Natural killer cell (primary cell): ENCODE measurements at regions not wholly inside any gene's neighbourhood (a gene's known extent, or its start where the extent isn't known, plus 50 kb on each side); places are given as distances from the start of the nearest gene placed in this dataset.

ENCODE experiments used
- ATAC-seq, 3 donors: fragments of 150-1000 bp in 2 of 3; fragments of 200-7000 bp in 1 of 3; cut with Tn5 transposase; 1 replicate in 1 of 3; 2 replicates in 2 of 3; pipeline ENCODE4 v1.10.0; 2021; ENCODE audit warnings: mild to moderate bottlenecking in 2 of 3, moderate library complexity in 2 of 3
- DNase-seq, 2 donors: peaks; one replicate each; pipeline versions ENCODE4 v3.0.0 to v3.0.0-alpha.2; 2013 to 2021; ENCODE audit warnings: mixed read lengths in 1 of 2
- H3K27ac ChIP-seq: one replicate; pipeline ENCODE4 v1.5.1; 2013; ENCODE audit warnings: mild to moderate bottlenecking, low read length
- H3K27me3 ChIP-seq: one replicate; pipeline ENCODE4 v1.6.1; 2013; ENCODE audit warnings: low read length; ENCODE audit not compliant: control insufficient read depth, insufficient read depth
- H3K36me3 ChIP-seq: one replicate; pipeline ENCODE4 v1.6.1; 2013; ENCODE audit warnings: low read length; ENCODE audit not compliant: control insufficient read depth, insufficient read depth
- H3K4me1 ChIP-seq: one replicate; pipeline ENCODE4 v1.6.1; 2013; ENCODE audit warnings: low read length; ENCODE audit not compliant: control insufficient read depth, insufficient read depth
- H3K4me3 ChIP-seq: one replicate; pipeline ENCODE4 v1.5.1; 2013; ENCODE audit warnings: low read length
- H3K9me3 ChIP-seq: one replicate; pipeline ENCODE4 v1.6.1; 2013; ENCODE audit warnings: low read length; ENCODE audit not compliant: control insufficient read depth, insufficient read depth
- H3K27ac Mint-ChIP-seq, 2 donors: one replicate each; pipeline ENCODE4 v1.8.0; 2022; ENCODE audit warnings: mild to moderate bottlenecking in 2 of 2, mixed read lengths in 2 of 2, moderate library complexity in 1 of 2
- H3K27me3 Mint-ChIP-seq, 2 donors: one replicate each; pipeline ENCODE4 v1.8.0; 2022; ENCODE audit warnings: low read depth in 2 of 2, mixed read lengths in 2 of 2
- H3K36me3 Mint-ChIP-seq: one replicate; pipeline ENCODE4 v1.8.0; 2022; ENCODE audit warnings: mixed read lengths
- H3K4me1 Mint-ChIP-seq, 2 donors: one replicate each; pipeline ENCODE4 v1.8.0; 2022; ENCODE audit warnings: mixed read lengths in 2 of 2
- H3K4me3 Mint-ChIP-seq: one replicate; pipeline ENCODE4 v1.8.0; 2022; ENCODE audit warnings: mild to moderate bottlenecking, moderate library complexity, mixed read lengths
- H3K9me3 Mint-ChIP-seq, 2 donors: one replicate each; pipeline ENCODE4 v1.8.0; 2022; ENCODE audit warnings: mixed read lengths in 2 of 2
- WGBS: methylation state at CpG from one replicate; pipeline ENCODE4 v1.1.7; 2013; ENCODE audit warnings: missing lambda C conversion rate; ENCODE audit not compliant: insufficient coverage; 5-methylcytosine and 5-hydroxymethylcytosine counted together
- intact Hi-C: fragments of 100-400 bp; cut with micrococcal nuclease; formaldehyde crosslinking; loops from one replicate; pipeline ENCODE4 v1.14.2; 2022
- TF ChIP-seq, protein P1 (sequence below): fragments of 200-600 bp; IDR thresholded peaks from one replicate; pipeline ENCODE4 v1.8.0; 2022; ENCODE audit warnings: antibody characterized with exemption

DNA sequence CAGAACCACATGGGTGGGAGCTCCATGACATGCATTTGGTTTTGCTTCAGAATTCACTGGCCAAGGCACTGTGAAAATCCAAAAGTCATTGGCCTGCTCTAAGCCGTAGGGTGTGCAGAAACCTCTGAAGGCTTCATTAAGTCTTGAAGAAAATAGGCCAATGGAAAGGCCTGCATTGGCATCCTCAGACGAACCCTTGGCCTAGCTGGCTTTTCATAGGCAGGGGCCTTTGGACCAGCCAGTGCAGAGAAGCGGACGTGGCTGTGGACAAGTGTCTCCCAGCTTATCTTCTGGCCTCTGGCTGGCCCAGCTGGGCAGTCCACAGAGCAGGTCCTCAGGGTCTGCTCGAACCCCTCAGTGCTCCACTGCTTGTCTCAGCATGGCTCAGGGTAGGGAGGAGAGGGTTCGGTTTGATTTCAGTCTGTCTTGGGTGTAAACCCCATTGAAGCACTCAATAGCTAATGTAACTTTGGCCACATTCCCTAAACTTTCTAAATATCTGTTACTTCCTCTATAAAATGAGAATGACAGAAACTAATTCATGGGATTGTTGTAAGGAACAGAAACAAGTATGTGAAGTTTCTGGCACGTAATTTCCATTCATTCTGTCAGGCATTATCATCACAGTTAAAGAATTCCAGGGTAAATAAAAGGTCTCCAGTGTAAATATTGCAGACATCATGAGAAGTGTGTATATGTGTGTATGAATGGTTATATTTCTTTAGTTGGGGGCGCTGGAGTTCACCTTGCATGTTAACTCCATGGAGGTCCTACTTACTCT is 125.5 kb downstream of the TFCP2L1 start:
- Histone ChIP-seq H3K27ac (no peak overlapping the region), H3K9me3 (peaks cover 11% of the 10 kb centered on the region), H3K27me3 (no peaks in the 10 kb centered on the region), H3K4me1 (no peaks in the 10 kb centered on the region), H3K36me3 (no peaks in the 10 kb centered on the region), H3K4me3 (no peak overlapping the region)
- 83% methylated on average over 6 of the region's 8 CpGs for WGBS
- no peak for ATAC-seq
- H3K4me1 Mint-ChIP-seq: no peaks in the 10 kb centered on the region
- no peak for DNase-seq
- intact Hi-C loops: no loop called here
- no peaks in the 10 kb centered on the region for H3K27me3 Mint-ChIP-seq
- peaks cover 4 to 8% of the 10 kb centered on the region in 2 donors for H3K9me3 Mint-ChIP-seq
- TF ChIP-seq, protein P1, sequence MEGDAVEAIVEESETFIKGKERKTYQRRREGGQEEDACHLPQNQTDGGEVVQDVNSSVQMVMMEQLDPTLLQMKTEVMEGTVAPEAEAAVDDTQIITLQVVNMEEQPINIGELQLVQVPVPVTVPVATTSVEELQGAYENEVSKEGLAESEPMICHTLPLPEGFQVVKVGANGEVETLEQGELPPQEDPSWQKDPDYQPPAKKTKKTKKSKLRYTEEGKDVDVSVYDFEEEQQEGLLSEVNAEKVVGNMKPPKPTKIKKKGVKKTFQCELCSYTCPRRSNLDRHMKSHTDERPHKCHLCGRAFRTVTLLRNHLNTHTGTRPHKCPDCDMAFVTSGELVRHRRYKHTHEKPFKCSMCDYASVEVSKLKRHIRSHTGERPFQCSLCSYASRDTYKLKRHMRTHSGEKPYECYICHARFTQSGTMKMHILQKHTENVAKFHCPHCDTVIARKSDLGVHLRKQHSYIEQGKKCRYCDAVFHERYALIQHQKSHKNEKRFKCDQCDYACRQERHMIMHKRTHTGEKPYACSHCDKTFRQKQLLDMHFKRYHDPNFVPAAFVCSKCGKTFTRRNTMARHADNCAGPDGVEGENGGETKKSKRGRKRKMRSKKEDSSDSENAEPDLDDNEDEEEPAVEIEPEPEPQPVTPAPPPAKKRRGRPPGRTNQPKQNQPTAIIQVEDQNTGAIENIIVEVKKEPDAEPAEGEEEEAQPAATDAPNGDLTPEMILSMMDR: no peak
- H3K36me3 Mint-ChIP-seq: peaks cover 11% of the 10 kb centered on the region
- no peak overlapping the region for H3K4me3 Mint-ChIP-seq
- no peak overlapping the region for H3K27ac Mint-ChIP-seq

DNA sequence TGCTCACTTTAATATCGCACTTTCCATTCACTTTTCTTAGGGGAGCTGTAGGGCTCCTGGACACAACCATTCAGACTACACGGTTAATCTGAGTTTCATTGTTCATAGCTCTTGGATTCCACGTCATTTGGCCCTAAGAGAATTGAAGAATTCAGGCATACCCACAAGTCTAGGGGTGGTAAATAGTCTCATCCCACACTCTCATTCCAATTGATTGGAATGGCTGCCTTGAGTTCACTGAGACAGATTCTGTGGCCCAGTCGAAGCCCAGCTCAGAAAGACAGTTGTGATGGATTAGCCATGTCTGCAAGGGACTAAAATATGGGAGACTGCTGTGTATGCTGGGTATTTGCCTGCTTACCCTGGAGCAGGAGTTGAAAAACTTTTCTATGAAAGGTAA is 124.6 kb downstream of the TFCP2L1 start:
- no peak overlapping the region for H3K27ac Mint-ChIP-seq
- peaks cover 11% of the 10 kb centered on the region for H3K9me3 ChIP-seq
- no peaks in the 10 kb centered on the region for H3K4me1 ChIP-seq
- WGBS: 77% methylated on average over 4 of the region's 4 CpGs
- no peak for ATAC-seq
- H3K36me3 Mint-ChIP-seq: peaks cover 11% of the 10 kb centered on the region
- TF ChIP-seq, protein P1: no peak
- intact Hi-C loops: no loop called here
- H3K27me3 ChIP-seq: no peaks in the 10 kb centered on the region
- H3K4me1 Mint-ChIP-seq: no peaks in the 10 kb centered on the region
- DNase-seq: no peak
- peaks cover 4 to 8% of the 10 kb centered on the region in 2 donors for H3K9me3 Mint-ChIP-seq
- H3K4me3 Mint-ChIP-seq: no peak overlapping the region
- no peaks in the 10 kb centered on the region for H3K27me3 Mint-ChIP-seq
- H3K36me3 ChIP-seq: no peaks in the 10 kb centered on the region
- H3K27ac ChIP-seq: no peak overlapping the region
- H3K4me3 ChIP-seq: no peak overlapping the region

DNA sequence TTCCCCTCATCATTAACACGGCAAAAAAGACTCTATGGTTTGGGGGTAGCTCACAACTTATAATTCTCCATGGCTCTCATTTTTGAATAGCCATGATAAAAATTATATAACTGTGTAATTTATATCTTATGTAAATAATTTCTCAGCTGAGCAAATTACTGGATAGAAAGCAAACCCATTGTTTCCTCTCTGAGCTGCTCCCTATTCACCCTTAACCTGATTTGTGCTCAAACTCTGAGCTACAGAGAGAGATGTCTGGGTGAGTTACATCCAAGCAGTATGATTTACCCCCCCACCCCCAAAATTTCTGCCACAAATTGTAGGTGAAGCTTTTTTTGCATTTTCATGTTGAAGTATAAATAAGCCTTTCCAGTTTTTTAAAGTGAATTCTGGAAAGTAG is 123.7 kb downstream of the TFCP2L1 start:
- intact Hi-C loops: no loop called here
- no CpG with 5 or more reads among the region's 1 CpG for WGBS
- Mint-ChIP-seq H3K9me3 (peaks cover 4 to 8% of the 10 kb centered on the region in 2 donors), H3K4me3 (no peak overlapping the region), H3K4me1 (no peaks in the 10 kb centered on the region), H3K36me3 (peaks cover 11% of the 10 kb centered on the region), H3K27ac (no peak overlapping the region), H3K27me3 (no peaks in the 10 kb centered on the region)
- TF ChIP-seq, protein P1: no peak
- H3K27ac ChIP-seq: no peak overlapping the region
- no peaks in the 10 kb centered on the region for H3K27me3 ChIP-seq
- ATAC-seq (no peak), DNase-seq (no peak)
- no peak overlapping the region for H3K4me3 ChIP-seq
- H3K36me3 ChIP-seq: no peaks in the 10 kb centered on the region
- no peaks in the 10 kb centered on the region for H3K4me1 ChIP-seq
- peaks cover 11% of the 10 kb centered on the region for H3K9me3 ChIP-seq

DNA sequence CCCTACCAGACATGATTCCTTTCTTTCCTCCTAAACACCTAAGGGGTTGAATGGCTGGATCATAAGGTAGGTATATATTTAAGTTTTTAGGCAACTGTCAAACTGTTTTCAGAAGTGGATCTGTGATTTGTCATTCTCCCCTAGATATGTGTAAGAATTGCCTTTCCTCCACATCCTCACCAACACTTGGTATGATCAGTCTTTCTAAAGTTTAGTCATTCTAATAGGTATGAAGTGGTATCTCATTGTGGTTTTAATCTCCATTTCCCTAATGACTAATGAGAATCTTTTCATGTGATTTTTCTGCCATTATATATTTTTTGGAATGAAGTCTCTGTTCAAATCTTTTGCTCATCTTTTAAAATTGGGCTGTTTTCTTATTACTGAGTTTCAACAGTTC is 122.1 kb downstream of the TFCP2L1 start:
- intact Hi-C loops: no loop called here
- peaks cover 8% of the 10 kb centered on the region in 2 donors for H3K27me3 Mint-ChIP-seq
- DNase-seq (no peak), ATAC-seq (no peak)
- TF ChIP-seq, protein P1: no peak
- no peak overlapping the region for H3K27ac Mint-ChIP-seq
- H3K4me3 Mint-ChIP-seq: no peak overlapping the region
- peaks cover 4% of the 10 kb centered on the region in 2 donors for H3K9me3 Mint-ChIP-seq
- Histone ChIP-seq H3K27ac (no peak overlapping the region), H3K27me3 (no peaks in the 10 kb centered on the region), H3K4me3 (no peak overlapping the region), H3K9me3 (peaks cover 6% of the 10 kb centered on the region), H3K36me3 (no peaks in the 10 kb centered on the region), H3K4me1 (no peaks in the 10 kb centered on the region)
- peaks cover 5% of the 10 kb centered on the region for H3K36me3 Mint-ChIP-seq
- H3K4me1 Mint-ChIP-seq: no peaks in the 10 kb centered on the region
